SIG-M5 treated with dmso at 0.1 percent for 504 hours (cell line): ENCODE measurements at regions not wholly inside any gene's neighbourhood (a gene's known extent, or its start where the extent isn't known, plus 50 kb on each side); places are given as distances from the start of the nearest gene placed in this dataset.

Experiments
- DNase-seq: peaks from one replicate; lab custom pipeline; 2025; ENCODE audit not compliant: unreplicated experiment; lab: John Stamatoyannopoulos, UW

DNA sequence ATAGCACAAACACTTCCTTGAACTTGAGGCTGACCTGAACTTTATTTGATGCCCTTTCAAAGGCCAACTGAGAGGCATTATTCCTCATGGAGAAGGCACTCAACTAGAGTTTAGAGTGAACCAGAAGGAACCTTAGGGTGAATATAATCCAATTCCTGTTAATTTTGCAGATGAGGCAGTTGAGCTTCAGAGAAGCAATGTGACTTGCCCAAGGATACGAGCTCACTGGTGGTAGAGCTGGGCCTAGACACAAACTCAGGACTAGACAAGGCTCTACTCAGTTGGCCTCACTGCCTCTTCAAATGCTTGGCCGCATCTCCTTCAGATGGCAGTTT, 172.7 kb upstream of the ADAMTS9 start:
- DNase-seq = no peak

- DNase-seq = no peak
These were observed 172.1 kb upstream of the ADAMTS9 start for GRCh38 chr3:64859625-64860535.

GRCh38 chr3:64856977-64857516, 169.2 kb upstream of the ADAMTS9 start:
- DNase-seq = no peak

- no peak for DNase-seq
These were observed 168.3 kb upstream of the ADAMTS9 start for GRCh38 chr3:64856106-64856505.

DNA sequence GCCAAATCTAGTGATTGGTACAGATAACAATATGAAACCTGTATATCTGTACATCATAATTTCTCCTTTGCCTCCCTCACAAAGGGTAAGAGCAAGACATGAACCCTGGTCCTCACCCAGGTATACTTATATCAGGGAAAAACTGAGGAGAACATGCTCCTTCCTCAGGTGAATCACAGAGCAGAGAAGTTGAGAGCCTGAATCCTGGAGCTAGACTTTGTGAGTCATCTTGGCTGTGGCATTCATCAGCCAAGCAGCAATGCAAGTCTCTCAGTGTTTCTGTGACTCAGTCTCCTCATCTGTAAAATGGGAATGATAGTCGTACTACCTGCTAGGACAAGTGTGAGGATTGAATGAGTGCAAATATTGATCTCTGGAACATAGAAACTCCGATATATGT, 165.7 kb upstream of the ADAMTS9 start:
- no peak for DNase-seq

DNA sequence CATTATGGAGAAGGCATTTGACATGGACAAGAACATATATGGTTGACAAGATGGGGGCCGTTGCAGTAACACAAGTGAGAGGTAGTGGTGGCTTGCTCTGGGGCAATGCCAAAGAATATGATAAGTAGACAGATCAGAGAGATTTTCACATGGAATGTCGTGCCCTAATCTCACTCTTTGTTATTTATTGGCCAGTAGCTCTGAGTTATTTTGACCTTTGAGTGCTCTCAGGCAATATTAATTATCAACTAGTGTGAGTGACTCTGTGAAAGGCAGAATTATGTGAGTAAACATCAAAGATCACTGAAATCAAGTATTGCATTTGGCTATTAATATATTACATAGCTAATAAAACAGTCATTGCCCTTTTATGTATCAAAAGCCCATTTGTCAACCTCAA, 164.9 kb upstream of the ADAMTS9 start:
- DNase-seq = no peak

GRCh38 chr3:64848822-64849221, 161.0 kb upstream of the ADAMTS9 start:
- no peak for DNase-seq

GRCh38 chr3:64848127-64848800, 160.5 kb upstream of the ADAMTS9 start:
- no peak for DNase-seq

DNA sequence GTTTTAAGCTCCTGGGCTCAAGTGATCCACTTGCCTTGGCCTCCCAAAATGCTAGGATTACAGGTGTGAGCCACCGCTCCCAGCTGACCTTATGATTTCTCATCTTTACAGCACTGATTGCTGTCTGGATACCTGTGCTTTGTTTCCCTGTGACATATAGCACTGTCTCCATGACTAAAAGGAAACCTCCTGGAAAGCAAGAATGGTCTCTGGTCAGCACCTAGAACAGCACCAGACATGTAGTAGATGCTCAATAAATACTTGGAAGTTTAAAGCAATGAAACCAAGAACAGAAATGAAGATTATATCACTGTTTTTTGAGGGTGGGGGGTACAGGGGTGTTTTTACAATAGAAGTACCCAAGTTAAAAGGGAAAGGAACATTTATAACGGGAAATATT, 156.8 kb upstream of the ADAMTS9 start:
- DNase-seq = no peak

GRCh38 chr3:64837986-64838735, 150.4 kb upstream of the ADAMTS9 start:
- no peak for DNase-seq

- no peak for DNase-seq
These were observed 149.4 kb upstream of the ADAMTS9 start for GRCh38 chr3:64837126-64837738.

DNA sequence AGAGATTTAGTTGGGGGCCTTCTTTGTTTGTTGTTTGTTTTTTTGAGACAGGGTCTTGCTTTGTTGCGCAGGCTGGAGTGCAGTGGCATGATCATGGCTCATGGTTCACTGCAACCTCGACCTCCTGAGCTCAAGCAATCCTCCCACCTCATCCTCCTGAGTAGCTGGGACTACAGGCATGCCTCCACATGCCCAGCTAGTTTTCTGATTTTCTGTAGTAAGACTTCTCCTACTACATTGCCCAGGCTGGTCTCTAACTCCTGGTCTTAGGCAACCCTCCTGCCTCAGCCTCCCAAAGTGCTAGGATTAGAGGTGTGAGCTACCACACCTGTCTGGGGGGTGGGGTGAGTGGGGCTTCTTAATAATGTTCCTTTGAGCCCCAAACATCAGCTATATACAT, 148.3 kb upstream of the ADAMTS9 start:
- no peak for DNase-seq

DNA sequence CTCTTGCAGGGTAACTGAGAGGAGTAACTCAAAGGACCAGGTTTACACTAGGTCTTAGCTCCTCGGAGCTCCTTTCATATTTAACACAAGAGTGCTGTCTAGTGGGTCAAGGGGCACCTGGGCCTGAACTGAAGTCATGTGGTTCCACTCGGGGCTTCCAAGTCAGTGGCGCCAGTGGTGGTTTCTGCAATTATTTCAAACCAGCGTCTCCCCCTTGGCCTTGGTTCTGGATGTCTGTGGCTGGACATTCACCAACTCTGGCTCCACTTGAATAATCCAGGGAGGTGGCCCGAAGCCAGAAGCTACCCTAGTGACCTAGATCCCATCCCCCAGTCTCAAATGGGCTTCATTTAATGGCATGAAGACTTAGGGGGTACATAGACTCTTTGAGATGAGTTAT, 144.3 kb upstream of the ADAMTS9 start:
- no peak for DNase-seq

DNA sequence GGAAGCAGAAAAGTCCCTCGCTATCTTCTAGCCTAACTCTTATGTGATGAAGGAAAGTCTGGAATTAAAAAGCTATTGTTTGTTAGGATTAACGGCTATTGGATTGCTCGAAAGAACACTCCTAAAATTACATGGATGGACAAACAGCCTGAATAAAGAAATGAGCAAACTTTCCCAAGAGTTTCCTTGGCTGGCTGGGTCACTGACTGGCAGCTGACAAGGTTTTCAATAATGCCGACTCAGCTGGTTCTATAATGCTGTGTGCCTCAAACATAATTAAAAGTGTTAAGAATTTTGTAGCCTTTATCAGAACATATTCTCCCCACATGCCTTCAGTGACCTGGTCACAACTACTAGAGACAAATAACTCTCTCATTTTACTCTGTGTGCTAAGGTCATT, 142.9 kb upstream of the ADAMTS9 start:
- DNase-seq = no peak

- DNase-seq = no peak
These were observed 141.5 kb upstream of the ADAMTS9 start for GRCh38 chr3:64829331-64829730.

DNA sequence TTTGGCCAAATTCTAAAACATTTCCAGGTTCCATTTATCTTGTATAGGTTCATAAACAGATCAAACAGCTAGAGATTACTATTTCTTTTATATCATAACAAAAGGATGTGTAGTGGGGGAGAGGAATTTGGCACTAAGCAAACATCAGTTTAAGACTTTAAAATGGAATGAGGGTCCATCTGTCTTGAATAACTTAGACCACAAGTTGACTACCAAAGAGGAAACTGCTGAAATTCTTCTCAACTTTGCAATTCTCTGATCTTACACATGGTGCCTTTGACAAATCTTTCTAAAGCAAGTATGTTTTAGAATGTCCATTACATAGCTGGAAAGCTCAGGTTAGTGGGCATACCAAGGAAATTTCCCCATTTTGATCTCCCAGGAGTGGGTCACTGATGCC, 140.5 kb upstream of the ADAMTS9 start:
- DNase-seq = no peak

- DNase-seq = no peak
These were observed 139.6 kb upstream of the ADAMTS9 start for GRCh38 chr3:64827431-64827830.

GRCh38 chr3:64827019-64827418, 139.2 kb upstream of the ADAMTS9 start:
- DNase-seq = no peak

- DNase-seq = no peak
These were observed 137.8 kb upstream of the ADAMTS9 start for GRCh38 chr3:64825404-64826120.

DNA sequence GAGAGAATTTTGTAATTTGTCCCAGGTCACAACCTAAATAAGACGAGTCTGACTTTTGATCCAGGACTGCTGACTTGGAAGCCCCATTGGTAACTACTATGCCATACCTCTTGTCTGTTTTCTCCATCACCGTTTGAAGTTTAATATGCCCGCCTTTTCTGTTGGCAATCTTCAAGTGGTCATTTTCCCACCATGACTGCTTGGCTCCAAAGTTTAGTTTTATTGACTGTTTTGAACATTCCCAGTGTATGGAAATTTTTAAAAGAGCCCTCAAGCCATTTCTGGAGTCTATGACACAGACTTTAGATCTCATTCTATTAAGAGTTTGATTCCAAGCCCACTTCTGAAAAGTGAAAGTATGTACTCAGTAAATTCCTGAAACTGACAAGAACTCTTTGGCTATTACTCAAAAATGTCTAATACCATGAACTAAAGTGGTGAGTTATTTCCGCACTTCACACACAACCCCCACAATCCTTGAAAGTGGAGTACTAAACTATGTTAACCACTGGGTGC, 136.7 kb upstream of the ADAMTS9 start:
- DNase-seq = no peak
